ENCODE measurements at regions not wholly inside any gene's neighbourhood (a gene's known extent, or its start where the extent isn't known, plus 50 kb on each side); places are given as distances from the start of the nearest gene placed in this dataset.

- intact Hi-C loops (cut with micrococcal nuclease; ENCODE audit: unreplicated experiment), result no loop called here
- H3K4me3 ChIP-seq (ENCODE audit: low read depth, low read length, poor library complexity, severe bottlenecking), result no peak overlapping the region
- POLR2A ChIA-PET (ENCODE audit: low non-redundant PET), result no interaction called here
- no peaks in the 10 kb centered on the region for H3K36me3 ChIP-seq (ENCODE audit: insufficient read depth, low read length, poor library complexity, severe bottlenecking)
- CTCF ChIA-PET, result no interaction called here
- H3K27me3 ChIP-seq (replicated peaks; ENCODE audit: insufficient read depth, low read depth, low read length, poor library complexity), result no peaks in the 10 kb centered on the region
- no peak for DNase-seq (ENCODE audit: low spot score)
- no peak overlapping the region for H3K27ac ChIP-seq (ENCODE audit: low read depth, low read length, poor library complexity, severe bottlenecking)
- BruUV-seq (replicated peaks), result no TSS peak
- TF ChIP-seq EZH2 (IDR thresholded peaks at IDR 0.05; ENCODE audit: borderline replicate concordance, low read depth, low read length, poor library complexity, severe bottlenecking), result no peak
- TF ChIP-seq CTCF (conservative IDR thresholded peaks at IDR 0.05; ENCODE audit: low read depth, low read length), result no peak
- H3K9me3 ChIP-seq (ENCODE audit: low read depth, low read length, poor library complexity, severe bottlenecking), result no peaks in the 10 kb centered on the region
- no peaks in the 10 kb centered on the region for H3K4me1 ChIP-seq (ENCODE audit: insufficient read depth, low read length, poor library complexity, severe bottlenecking)
These were observed 594.2 kb downstream of the IPMK start for GRCh38 chr10:57673446-57673960.

GRCh38 chr10:57664815-57665214 is 602.9 kb downstream of the IPMK start:
- TF ChIP-seq EZH2 (IDR thresholded peaks at IDR 0.05; ENCODE audit: borderline replicate concordance, low read depth, low read length, poor library complexity, severe bottlenecking), result no peak
- TF ChIP-seq CTCF (conservative IDR thresholded peaks at IDR 0.05; ENCODE audit: low read depth, low read length), result no peak
- Histone ChIP-seq H3K4me1 (ENCODE audit: insufficient read depth, low read length, poor library complexity, severe bottlenecking) (no peaks in the 10 kb centered on the region), H3K36me3 (ENCODE audit: insufficient read depth, low read length, poor library complexity, severe bottlenecking) (no peaks in the 10 kb centered on the region), H3K27ac (ENCODE audit: low read depth, low read length, poor library complexity, severe bottlenecking) (no peak overlapping the region), H3K27me3 (replicated peaks; ENCODE audit: insufficient read depth, low read depth, low read length, poor library complexity) (no peaks in the 10 kb centered on the region), H3K4me3 (ENCODE audit: low read depth, low read length, poor library complexity, severe bottlenecking) (no peak overlapping the region), H3K9me3 (ENCODE audit: low read depth, low read length, poor library complexity, severe bottlenecking) (no peaks in the 10 kb centered on the region)
- BruUV-seq (replicated peaks), result no TSS peak
- intact Hi-C loops (cut with micrococcal nuclease; ENCODE audit: unreplicated experiment), result no loop called here
- ChIA-PET POLR2A (ENCODE audit: low non-redundant PET) (no interaction called here), CTCF (interaction anchor here (0.8 kb wide), 1 partner anchor 91 kb away, joined by 4 read pairs; no protein-coding TSS in a partner anchor)
- no peak for DNase-seq (ENCODE audit: low spot score)

GRCh38 chr10:57663401-57663800 is 604.3 kb downstream of the IPMK start:
- no peaks in the 10 kb centered on the region for H3K4me1 ChIP-seq (ENCODE audit: insufficient read depth, low read length, poor library complexity, severe bottlenecking)
- H3K36me3 ChIP-seq (ENCODE audit: insufficient read depth, low read length, poor library complexity, severe bottlenecking), result no peaks in the 10 kb centered on the region
- no peaks in the 10 kb centered on the region for H3K9me3 ChIP-seq (ENCODE audit: low read depth, low read length, poor library complexity, severe bottlenecking)
- CTCF ChIA-PET, result no interaction called here
- POLR2A ChIA-PET (ENCODE audit: low non-redundant PET), result no interaction called here
- H3K4me3 ChIP-seq (ENCODE audit: low read depth, low read length, poor library complexity, severe bottlenecking), result no peak overlapping the region
- no TSS peak for BruUV-seq (replicated peaks)
- intact Hi-C loops (cut with micrococcal nuclease; ENCODE audit: unreplicated experiment), result no loop called here
- DNase-seq (ENCODE audit: low spot score), result no peak
- no peak overlapping the region for H3K27ac ChIP-seq (ENCODE audit: low read depth, low read length, poor library complexity, severe bottlenecking)
- no peaks in the 10 kb centered on the region for H3K27me3 ChIP-seq (replicated peaks; ENCODE audit: insufficient read depth, low read depth, low read length, poor library complexity)
- TF ChIP-seq CTCF (conservative IDR thresholded peaks at IDR 0.05; ENCODE audit: low read depth, low read length), result no peak
- TF ChIP-seq EZH2 (IDR thresholded peaks at IDR 0.05; ENCODE audit: borderline replicate concordance, low read depth, low read length, poor library complexity, severe bottlenecking), result no peak
